ENCODE measurements at regions not wholly inside any gene's neighbourhood (a gene's known extent, or its start where the extent isn't known, plus 50 kb on each side); places are given as distances from the start of the nearest gene placed in this dataset.

GRCh38 chr14:71734076-71734475 lies 198.2 kb upstream of the RGS6 start:
- TF ChIP-seq CTCF (IDR thresholded peaks at IDR 0.05; ENCODE audit: insufficient read depth, low read depth, low read length): no peak
- no peak for TF ChIP-seq EZH2 (IDR thresholded peaks at IDR 0.05; ENCODE audit: insufficient read depth, low read length)
